ENCODE measurements at regions not wholly inside any gene's neighbourhood (a gene's known extent, or its start where the extent isn't known, plus 50 kb on each side); places are given as distances from the start of the nearest gene placed in this dataset.

DNA sequence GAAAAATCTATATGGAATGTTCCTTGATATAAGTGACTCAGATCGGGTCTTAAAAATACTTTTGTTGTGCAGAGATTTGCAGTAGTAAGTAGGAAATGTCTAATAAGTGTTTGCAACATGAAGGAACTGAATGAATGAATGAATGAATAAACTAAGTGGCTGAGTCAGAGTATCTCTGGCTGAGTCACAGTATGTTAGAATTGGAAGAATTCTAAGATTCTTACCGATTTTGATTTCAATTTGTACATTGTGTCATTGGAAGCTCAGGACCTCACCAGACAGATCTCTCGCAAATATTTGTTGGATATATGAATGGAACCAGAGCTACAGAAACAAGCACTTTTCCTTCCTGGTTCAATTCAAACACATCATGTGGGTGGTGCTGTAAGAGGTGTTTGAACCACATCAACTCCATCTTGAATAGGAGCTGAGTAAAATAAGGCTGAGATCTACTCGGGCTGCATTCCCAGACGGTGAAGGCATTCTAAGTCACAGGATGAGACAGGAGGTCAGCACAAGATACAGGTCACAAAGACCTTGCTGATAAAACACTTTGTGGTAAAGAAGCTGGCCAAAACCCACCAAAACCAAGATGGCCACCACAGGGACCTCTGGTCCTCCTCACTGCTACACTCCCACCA, 123.9 kb upstream of the FOXN3 start:
- Mint-ChIP-seq H3K4me1 (peaks cover 14% of the 10 kb centered on the region), H3K9me3 (no peaks in the 10 kb centered on the region), H3K27me3 (no peaks in the 10 kb centered on the region), H3K4me3 (no peak overlapping the region), H3K27ac (no peak overlapping the region), H3K36me3 (ENCODE audit: low read depth) (peaks cover 10% of the 10 kb centered on the region)
- DNase-seq (no peak), ATAC-seq (ENCODE audit: low read depth) (no peak)
- CTCF ChIA-PET: no interaction called here
- POLR2A ChIA-PET: no interaction called here
- TF ChIP-seq, protein P1, sequence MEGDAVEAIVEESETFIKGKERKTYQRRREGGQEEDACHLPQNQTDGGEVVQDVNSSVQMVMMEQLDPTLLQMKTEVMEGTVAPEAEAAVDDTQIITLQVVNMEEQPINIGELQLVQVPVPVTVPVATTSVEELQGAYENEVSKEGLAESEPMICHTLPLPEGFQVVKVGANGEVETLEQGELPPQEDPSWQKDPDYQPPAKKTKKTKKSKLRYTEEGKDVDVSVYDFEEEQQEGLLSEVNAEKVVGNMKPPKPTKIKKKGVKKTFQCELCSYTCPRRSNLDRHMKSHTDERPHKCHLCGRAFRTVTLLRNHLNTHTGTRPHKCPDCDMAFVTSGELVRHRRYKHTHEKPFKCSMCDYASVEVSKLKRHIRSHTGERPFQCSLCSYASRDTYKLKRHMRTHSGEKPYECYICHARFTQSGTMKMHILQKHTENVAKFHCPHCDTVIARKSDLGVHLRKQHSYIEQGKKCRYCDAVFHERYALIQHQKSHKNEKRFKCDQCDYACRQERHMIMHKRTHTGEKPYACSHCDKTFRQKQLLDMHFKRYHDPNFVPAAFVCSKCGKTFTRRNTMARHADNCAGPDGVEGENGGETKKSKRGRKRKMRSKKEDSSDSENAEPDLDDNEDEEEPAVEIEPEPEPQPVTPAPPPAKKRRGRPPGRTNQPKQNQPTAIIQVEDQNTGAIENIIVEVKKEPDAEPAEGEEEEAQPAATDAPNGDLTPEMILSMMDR (IDR thresholded peaks at IDR 0.05): no peak
- intact Hi-C loops (cut with micrococcal nuclease): no loop called here

DNA sequence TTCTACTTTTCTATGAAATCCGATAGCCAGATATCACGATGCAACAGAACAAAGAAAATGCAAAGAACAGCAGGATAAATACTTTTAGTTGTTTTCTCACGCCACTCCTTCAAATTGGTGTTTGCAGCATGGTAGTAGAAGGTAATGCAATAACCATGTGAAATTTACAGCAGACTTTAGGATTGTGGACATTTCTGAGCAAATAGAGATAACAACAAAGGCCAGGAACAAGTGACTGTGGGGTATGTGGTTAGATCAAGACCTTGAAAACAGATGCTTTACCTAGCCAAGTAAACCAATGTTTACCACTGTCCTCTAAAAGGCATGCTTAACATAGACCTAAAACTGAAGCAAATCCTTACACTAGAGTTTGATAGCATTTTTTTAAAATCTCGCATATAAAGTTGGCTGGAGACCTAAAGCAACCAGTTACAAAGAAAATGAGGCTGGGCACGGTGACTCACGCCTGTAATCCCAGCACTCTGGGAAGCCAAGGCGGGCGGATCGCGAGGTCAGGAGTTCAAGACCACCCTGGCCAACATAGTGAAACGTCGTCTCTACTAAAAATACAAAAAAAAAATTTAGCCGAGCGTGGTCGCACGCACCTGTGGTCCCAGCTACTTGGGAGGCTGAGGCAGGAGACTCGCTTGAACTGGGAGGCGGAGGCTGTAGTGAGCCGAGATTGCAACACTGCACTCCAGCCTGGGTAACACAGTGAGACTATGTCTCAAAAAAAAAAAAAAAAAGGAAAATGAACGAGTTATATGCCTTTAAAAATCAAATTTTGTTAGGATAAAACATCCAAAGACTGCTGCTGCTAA, 123.2 kb upstream of the FOXN3 start:
- no peaks in the 10 kb centered on the region for H3K9me3 Mint-ChIP-seq
- H3K4me1 Mint-ChIP-seq: peaks cover 14% of the 10 kb centered on the region
- ATAC-seq (ENCODE audit: low read depth): no peak
- CTCF ChIA-PET: no interaction called here
- POLR2A ChIA-PET: no interaction called here
- TF ChIP-seq, protein P1 (IDR thresholded peaks at IDR 0.05): no peak
- H3K27ac Mint-ChIP-seq: no peak overlapping the region
- peaks cover 10% of the 10 kb centered on the region for H3K36me3 Mint-ChIP-seq (ENCODE audit: low read depth)
- H3K27me3 Mint-ChIP-seq: no peaks in the 10 kb centered on the region
- intact Hi-C loops (cut with micrococcal nuclease): no loop called here
- DNase-seq: no peak
- no peak overlapping the region for H3K4me3 Mint-ChIP-seq

DNA sequence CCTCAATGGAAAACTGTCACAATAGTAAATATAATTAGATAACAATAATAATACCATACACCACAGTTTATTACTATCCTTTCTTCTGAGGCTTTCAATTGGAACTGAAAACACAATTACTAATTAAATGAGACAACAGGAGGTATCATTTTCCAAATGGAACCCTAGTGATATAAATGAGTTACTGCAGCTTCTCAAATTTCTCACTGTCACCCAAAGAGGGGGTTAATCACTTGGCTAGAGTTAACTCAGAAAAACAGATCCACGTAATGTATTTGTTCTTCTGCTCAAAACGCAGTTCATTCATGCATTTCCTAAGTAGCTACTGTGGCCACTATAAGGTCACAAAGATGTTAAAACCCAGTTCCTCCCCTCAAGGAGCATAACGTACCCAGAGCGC, 120.9 kb upstream of the FOXN3 start:
- DNase-seq (no peak), ATAC-seq (ENCODE audit: low read depth) (no peak)
- intact Hi-C loops (cut with micrococcal nuclease): no loop called here
- POLR2A ChIA-PET: interaction anchor here (0.5 kb wide), 1 partner anchor 67 kb away, joined by 4 read pairs; no protein-coding TSS in a partner anchor
- Mint-ChIP-seq H3K4me3 (no peak overlapping the region), H3K27me3 (no peaks in the 10 kb centered on the region), H3K9me3 (no peaks in the 10 kb centered on the region), H3K36me3 (ENCODE audit: low read depth) (peaks cover 13% of the 10 kb centered on the region), H3K4me1 (peaks cover 12% of the 10 kb centered on the region), H3K27ac (no peak overlapping the region)
- TF ChIP-seq, protein P1 (IDR thresholded peaks at IDR 0.05): no peak
- CTCF ChIA-PET: no interaction called here

DNA sequence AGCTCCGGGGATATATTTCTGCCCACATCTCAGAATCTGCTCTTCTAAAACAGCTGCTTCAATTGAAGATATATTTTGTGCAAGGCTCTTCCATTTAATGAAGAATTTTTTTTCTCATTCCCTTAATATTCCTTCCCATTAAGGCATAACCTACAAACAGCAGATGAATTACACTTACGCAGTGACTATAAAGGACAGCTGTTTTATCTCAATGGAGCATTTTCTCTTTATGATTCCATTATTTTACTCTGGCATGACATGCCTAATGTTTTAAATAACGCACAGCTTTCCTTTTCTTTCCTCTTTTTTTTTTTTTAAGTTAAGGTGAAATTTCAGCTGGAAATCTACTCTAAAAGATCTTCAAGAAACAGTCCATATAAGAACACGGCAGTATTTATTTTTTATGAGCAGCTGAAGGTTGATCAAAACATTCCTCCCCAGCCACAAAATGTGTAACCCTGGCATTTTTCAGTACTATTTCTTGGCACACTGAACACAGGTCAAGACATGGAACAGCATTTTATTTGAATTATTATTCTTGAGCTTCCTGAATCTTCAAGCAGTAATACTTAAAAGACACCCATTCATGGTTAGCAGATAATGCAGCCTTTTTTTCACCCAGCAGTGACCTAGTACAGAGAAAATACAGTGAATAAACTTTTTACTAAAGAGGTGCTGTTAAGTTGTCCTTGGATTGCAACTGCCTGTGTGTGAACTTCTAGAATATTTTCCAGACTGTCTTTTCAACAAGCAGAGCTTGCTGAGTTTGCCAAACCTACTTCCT, 118.1 kb upstream of the FOXN3 start:
- peaks cover 8% of the 10 kb centered on the region for H3K4me1 Mint-ChIP-seq
- intact Hi-C loops (cut with micrococcal nuclease): no loop called here
- POLR2A ChIA-PET: interaction anchor here (0.6 kb wide), 1 partner anchor 47 kb away, joined by 3 read pairs; no protein-coding TSS in a partner anchor
- H3K27ac Mint-ChIP-seq: no peak overlapping the region
- H3K4me3 Mint-ChIP-seq: no peak overlapping the region
- CTCF ChIA-PET: interaction anchor here (0.5 to 0.9 kb wide), 2 partner anchors 10 to 303 kb away, joined by 3 to 4 read pairs; no protein-coding TSS in a partner anchor
- H3K27me3 Mint-ChIP-seq: no peaks in the 10 kb centered on the region
- peaks cover 2% of the 10 kb centered on the region for H3K9me3 Mint-ChIP-seq
- ATAC-seq (ENCODE audit: low read depth) (no peak), DNase-seq (no peak)
- peaks cover 15% of the 10 kb centered on the region for H3K36me3 Mint-ChIP-seq (ENCODE audit: low read depth)
- TF ChIP-seq, protein P1 (IDR thresholded peaks at IDR 0.05): no peak

DNA sequence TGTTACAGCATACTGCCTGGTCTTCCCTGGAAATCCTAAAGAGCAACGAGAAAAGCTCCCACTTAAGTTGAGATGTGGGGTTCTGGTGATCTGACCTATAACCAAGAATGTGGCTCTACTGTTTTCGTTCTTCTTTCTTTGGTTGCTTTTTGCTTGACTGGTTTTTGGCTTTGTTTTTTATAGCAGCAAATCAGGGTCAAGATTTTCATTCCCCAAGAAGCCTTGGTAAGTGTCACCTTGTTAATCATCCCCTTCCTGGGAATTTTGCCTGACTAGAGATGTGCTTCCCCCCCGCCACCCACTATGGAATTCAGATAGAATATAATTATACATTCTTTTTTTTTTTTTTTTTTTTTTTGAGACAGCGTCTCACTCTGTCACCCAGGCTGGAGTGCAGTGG, 116.7 kb upstream of the FOXN3 start:
- H3K4me1 Mint-ChIP-seq: peaks cover 8% of the 10 kb centered on the region
- ATAC-seq (ENCODE audit: low read depth): no peak

More for the DNA sequence above, 116.7 kb upstream of the FOXN3 start:
- no peak for DNase-seq
- H3K27me3 Mint-ChIP-seq: no peaks in the 10 kb centered on the region
- no peak overlapping the region for H3K4me3 Mint-ChIP-seq
- H3K27ac Mint-ChIP-seq: no peak overlapping the region
- POLR2A ChIA-PET: no interaction called here
- peaks cover 3% of the 10 kb centered on the region for H3K9me3 Mint-ChIP-seq
- TF ChIP-seq, protein P1 (IDR thresholded peaks at IDR 0.05): no peak
- intact Hi-C loops (cut with micrococcal nuclease): no loop called here
- CTCF ChIA-PET: no interaction called here
- H3K36me3 Mint-ChIP-seq (ENCODE audit: low read depth): peaks cover 14% of the 10 kb centered on the region

Data from activated B cell treated with CpG ODN at 0.5 μM for 24 hours (primary cell).